ENCODE measurements at regions not wholly inside any gene's neighbourhood (a gene's known extent, or its start where the extent isn't known, plus 50 kb on each side); places are given as distances from the start of the nearest gene placed in this dataset.

DNA sequence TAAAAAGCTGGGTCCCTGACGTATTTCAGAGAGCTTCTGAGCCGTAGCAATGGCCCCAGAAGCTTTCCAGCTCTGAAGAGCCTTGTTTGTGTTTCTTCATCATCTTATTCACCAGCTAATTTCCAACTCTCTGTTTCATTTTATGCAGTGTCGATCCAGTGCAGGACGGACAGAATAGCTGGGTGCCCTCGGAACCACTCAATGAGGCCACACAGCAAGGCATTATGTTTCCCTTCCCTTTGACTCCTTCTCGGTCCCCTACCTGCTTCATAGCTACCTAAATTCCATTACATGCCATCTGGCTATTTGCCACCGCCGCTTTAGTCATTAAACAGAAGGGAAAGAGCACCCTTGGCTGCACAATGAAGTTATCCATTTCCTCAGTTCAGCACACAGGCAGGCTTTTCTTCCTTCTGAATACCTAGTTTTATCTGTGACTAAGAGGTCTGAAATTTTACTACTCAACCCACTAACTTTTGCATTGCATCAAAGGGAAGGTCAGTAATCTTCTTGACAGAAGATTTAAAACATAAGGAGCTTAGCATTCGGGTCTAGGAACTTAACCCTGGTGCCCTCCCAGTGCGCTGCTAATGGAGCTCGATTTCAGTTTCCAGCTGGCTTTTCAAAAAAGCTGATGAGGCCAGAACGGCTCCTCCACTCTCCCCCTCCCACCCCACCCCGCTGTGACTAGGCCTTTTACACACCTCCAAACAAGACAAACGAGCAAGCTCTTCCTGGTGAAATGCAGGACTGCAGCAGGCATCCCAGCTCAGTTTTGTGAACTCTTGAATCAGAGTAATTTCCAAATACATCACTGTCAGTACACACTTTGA lies 176.8 kb downstream of the GXYLT1 start:
- Histone ChIP-seq H3K36me3 (no peaks in the 10 kb centered on the region), H3K27ac (no peak overlapping the region), H3K4me3 (no peak overlapping the region), H3K4me1 (no peaks in the 10 kb centered on the region), H3K9me3 (no peaks in the 10 kb centered on the region), H3K27me3 (no peaks in the 10 kb centered on the region)
- TF ChIP-seq EP300 (IDR thresholded peaks at IDR 0.05) = no peak
- TF ChIP-seq POLR2AphosphoS5 (IDR thresholded peaks at IDR 0.05) = no peak
- no peak for TF ChIP-seq POLR2A (IDR thresholded peaks at IDR 0.05)
- TF ChIP-seq, protein P1, sequence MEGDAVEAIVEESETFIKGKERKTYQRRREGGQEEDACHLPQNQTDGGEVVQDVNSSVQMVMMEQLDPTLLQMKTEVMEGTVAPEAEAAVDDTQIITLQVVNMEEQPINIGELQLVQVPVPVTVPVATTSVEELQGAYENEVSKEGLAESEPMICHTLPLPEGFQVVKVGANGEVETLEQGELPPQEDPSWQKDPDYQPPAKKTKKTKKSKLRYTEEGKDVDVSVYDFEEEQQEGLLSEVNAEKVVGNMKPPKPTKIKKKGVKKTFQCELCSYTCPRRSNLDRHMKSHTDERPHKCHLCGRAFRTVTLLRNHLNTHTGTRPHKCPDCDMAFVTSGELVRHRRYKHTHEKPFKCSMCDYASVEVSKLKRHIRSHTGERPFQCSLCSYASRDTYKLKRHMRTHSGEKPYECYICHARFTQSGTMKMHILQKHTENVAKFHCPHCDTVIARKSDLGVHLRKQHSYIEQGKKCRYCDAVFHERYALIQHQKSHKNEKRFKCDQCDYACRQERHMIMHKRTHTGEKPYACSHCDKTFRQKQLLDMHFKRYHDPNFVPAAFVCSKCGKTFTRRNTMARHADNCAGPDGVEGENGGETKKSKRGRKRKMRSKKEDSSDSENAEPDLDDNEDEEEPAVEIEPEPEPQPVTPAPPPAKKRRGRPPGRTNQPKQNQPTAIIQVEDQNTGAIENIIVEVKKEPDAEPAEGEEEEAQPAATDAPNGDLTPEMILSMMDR (IDR thresholded peaks at IDR 0.05) = no peak
- no peak for DNase-seq
- WGBS, 2 donors = 74 to 80% methylated on average over 14 of the region's 14 CpGs
- no peak for ATAC-seq (ENCODE audit: low FRiP score in 2 of 2)

DNA sequence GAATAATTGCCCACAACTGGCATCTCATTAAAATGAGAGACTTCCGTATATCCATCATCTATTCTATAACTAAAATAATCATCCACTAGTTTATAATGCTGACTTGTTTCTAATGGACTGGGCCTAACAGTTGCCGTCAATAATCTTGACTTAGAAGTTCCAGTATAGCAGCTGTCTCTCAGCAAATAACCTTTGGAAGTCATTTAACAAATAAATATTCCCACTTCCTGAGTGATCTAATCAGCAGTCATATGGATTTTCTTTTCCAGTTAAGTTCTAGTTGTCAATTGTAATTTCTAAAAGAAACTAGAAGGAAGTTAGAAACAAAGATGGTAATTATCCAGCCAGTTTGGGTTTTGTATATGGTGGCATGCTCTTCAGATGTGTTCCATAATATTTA lies 177.8 kb downstream of the GXYLT1 start:
- Histone ChIP-seq H3K27me3 (no peaks in the 10 kb centered on the region), H3K9me3 (no peaks in the 10 kb centered on the region), H3K36me3 (no peaks in the 10 kb centered on the region), H3K4me3 (no peak overlapping the region), H3K27ac (no peak overlapping the region), H3K4me1 (no peaks in the 10 kb centered on the region)
- TF ChIP-seq EP300 (IDR thresholded peaks at IDR 0.05) (no peak), POLR2A (IDR thresholded peaks at IDR 0.05) (no peak), POLR2AphosphoS5 (IDR thresholded peaks at IDR 0.05) (no peak)
- DNase-seq = no peak
- ATAC-seq (ENCODE audit: low FRiP score in 2 of 2) = no peak
- 91 to 98% methylated on average over 2 of the region's 2 CpGs for WGBS, 2 donors

DNA sequence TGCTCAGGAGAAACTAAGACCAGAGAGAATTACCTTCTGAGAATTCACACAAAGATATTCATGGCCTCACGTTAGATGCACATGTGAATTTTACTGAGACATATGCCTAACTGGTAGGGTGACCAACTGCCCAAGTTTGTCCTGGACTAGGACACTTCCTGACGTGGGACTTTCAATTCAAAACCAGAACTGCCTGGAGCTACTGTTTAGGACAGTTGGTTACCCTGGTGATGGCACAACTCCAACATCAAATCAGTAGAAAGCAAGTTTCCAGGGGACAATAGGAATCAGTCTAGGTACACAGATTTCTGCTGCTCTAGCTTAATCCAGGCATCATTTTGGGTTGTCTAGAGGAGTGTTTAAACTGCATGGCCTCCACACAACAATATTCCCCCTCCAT lies 178.7 kb downstream of the GXYLT1 start:
- ATAC-seq (ENCODE audit: low FRiP score in 2 of 2) (no peak), DNase-seq (no peak)
- Histone ChIP-seq H3K9me3 (no peaks in the 10 kb centered on the region), H3K4me3 (no peak overlapping the region), H3K36me3 (no peaks in the 10 kb centered on the region), H3K27me3 (no peaks in the 10 kb centered on the region), H3K4me1 (no peaks in the 10 kb centered on the region), H3K27ac (no peak overlapping the region)
- TF ChIP-seq POLR2A (IDR thresholded peaks at IDR 0.05) (no peak), POLR2AphosphoS5 (IDR thresholded peaks at IDR 0.05) (no peak), EP300 (IDR thresholded peaks at IDR 0.05) (no peak)
- TF ChIP-seq, protein P1 (IDR thresholded peaks at IDR 0.05) = no peak
- 67 to 92% methylated on average over 2 of the region's 2 CpGs for WGBS, 2 donors

DNA sequence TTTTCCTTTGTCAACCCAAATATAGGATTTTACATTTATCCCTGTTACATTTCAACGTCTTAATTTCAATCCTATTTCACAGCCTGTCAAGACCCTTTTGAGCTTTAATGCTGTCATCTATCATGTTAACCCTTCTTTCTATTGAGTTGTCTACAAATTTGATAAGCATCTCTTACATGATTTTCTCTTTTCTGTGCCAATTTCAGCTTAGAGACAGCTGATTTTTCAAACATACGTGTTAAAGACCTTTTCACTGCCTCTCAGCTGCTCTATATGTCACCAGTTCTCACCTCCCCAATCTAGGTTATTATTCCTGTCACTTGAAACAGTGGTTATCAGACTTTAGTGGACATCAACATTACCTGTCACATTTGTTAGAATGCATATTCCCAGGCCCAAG lies 181.3 kb downstream of the GXYLT1 start:
- WGBS, 2 donors = 76 to 88% methylated on average over 2 of the region's 2 CpGs
- Histone ChIP-seq H3K4me1 (no peaks in the 10 kb centered on the region), H3K36me3 (no peaks in the 10 kb centered on the region), H3K27me3 (no peaks in the 10 kb centered on the region), H3K27ac (no peak overlapping the region), H3K9me3 (no peaks in the 10 kb centered on the region), H3K4me3 (no peak overlapping the region)
- DNase-seq (no peak), ATAC-seq (ENCODE audit: low FRiP score in 2 of 2) (no peak)
- TF ChIP-seq EP300 (IDR thresholded peaks at IDR 0.05) (no peak), POLR2A (IDR thresholded peaks at IDR 0.05) (no peak), POLR2AphosphoS5 (IDR thresholded peaks at IDR 0.05) (no peak)
- TF ChIP-seq, protein P1 (IDR thresholded peaks at IDR 0.05) = no peak

GRCh38 chr12:41962171-41962572 lies 182.5 kb downstream of the GXYLT1 start:
- Histone ChIP-seq H3K36me3 (no peaks in the 10 kb centered on the region), H3K4me1 (no peaks in the 10 kb centered on the region), H3K27me3 (no peaks in the 10 kb centered on the region), H3K4me3 (no peak overlapping the region), H3K9me3 (no peaks in the 10 kb centered on the region), H3K27ac (no peak overlapping the region)
- TF ChIP-seq, protein P1 (IDR thresholded peaks at IDR 0.05) = no peak
- TF ChIP-seq POLR2AphosphoS5 (IDR thresholded peaks at IDR 0.05) (no peak), POLR2A (IDR thresholded peaks at IDR 0.05) (no peak), EP300 (IDR thresholded peaks at IDR 0.05) (no peak)
- whole genome bisulfite sequencing, 2 donors = 78 to 82% methylated on average over 5 of the region's 5 CpGs
- ATAC-seq (ENCODE audit: low FRiP score in 2 of 2) = no peak
- peak in 1 of 2 donors; percentile 4 for DNase-seq
